Fibroblast of skin of back (primary cell): ENCODE measurements at regions not wholly inside any gene's neighbourhood (a gene's known extent, or its start where the extent isn't known, plus 50 kb on each side); places are given as distances from the start of the nearest gene placed in this dataset.

Experiments used
- DNase-seq: peaks from one replicate; pipeline ENCODE4 v3.0.0-alpha.2; 2013

- no peak for DNase-seq
Measured at GRCh38 chr3:25049304-25049703, 378.8 kb upstream of the RARB start.

DNA sequence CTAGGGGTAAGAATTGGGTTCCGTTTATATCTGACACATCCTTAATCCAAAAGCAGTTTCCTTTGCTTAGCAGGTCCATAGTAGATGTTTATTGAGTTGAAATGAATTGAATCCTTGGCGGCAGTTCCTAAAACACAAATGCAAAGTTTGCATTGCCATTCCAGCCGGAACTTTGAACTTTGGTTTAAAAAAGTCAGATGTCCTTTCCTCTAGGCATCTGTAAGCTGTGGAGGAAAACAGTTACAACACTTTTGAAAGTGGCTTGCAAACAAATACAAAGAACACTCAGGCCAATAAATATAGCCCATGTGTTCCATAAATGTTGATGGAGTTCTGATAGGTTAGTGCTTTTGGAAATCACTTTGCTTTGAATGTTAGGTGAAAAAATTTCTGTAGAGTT, 374.7 kb upstream of the RARB start:
- no peak for DNase-seq

DNA sequence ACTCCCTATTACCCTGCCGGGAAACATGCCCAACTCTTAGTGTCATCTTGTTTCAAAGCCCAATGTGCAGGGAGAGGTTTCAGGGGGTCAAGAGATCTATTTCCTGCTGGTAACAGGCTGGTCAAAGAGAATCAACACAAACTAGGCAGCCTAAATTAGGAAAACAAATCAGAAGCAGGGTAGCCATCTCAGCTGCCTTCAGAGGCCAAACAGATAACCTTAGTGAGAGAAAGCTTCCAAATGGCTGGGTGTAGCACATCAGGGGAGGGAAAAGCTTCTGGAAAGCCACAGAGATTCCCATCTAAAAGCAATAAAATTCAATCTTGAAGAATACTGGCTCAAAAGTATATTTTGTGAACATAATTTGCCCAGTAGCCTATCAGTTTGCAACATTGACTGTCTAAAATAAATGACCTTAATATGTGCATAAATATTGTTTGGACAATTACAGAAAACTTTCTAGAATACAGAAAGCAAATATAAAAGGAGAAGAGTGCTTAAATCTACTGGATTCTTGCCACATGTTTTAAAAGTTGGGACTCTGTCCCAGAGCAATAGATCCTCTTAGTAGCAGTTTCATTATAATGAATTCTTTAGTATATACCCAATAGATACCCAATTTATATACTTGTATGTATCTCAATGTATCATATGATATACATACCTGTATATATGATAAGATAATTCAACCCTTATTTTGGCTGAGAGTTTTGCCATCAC, 371.9 kb upstream of the RARB start:
- no peak for DNase-seq

GRCh38 chr3:25056803-25057351, 371.2 kb upstream of the RARB start:
- no peak for DNase-seq

DNA sequence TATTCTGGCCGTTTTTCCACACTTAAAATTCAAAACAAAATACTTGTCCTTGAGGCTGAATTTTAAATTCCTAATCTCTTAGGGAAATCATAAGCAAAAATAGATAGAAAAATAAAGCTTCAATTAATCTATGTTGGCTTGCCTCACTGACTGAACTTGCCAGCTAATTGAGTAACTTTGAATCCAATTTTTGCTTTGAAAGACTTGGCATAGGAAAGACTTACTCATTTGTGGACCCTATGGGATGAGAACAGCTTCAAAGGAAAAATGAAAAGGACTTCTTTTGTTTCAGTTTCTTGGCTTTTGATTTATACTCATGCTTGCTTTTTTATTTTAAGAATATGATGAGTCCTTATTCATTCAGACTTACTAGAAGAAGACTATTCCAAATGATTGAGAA, 370.7 kb upstream of the RARB start:
- DNase-seq = no peak

GRCh38 chr3:25064681-25065080, 363.4 kb upstream of the RARB start:
- peak; percentile 20 for DNase-seq

DNA sequence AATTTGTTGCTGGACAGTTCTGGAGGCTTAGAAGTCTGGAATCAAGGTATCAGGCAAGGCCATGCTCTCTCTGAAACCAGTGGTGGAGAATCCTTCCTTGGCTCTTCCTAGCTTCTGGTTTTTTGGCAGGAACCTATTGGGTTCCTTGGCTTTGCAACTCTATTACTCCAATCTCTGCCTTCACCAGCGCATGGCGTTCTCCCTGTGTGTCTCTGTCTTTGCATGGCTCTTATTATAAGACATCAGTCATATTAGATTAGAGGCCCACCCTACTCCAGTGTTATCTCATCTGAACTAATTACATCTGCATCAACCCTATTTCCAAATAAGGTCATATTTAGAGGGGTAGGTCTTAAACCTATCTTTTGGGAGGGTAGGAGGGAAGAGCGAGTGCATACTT, 358.1 kb upstream of the RARB start:
- no peak for DNase-seq

DNA sequence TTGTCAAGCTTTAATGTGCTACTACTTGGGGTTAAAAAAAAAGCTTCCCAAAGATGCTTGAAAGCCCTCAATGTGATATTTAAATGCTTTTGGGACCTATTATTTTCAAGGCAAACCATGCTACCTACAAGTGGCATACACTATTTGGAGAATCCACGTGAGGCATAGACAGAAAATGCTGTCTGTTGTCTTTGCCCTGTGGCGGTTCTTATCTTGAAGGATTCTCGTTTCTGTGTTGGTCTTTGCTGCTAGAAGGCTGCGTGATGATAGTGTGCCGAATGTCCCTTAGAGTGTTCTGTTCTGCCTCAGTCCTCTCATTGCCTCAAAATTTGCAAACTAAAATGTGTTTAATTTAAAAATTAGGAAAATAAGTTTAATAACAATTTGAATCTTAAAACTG, 356.2 kb upstream of the RARB start:
- DNase-seq = no peak

DNA sequence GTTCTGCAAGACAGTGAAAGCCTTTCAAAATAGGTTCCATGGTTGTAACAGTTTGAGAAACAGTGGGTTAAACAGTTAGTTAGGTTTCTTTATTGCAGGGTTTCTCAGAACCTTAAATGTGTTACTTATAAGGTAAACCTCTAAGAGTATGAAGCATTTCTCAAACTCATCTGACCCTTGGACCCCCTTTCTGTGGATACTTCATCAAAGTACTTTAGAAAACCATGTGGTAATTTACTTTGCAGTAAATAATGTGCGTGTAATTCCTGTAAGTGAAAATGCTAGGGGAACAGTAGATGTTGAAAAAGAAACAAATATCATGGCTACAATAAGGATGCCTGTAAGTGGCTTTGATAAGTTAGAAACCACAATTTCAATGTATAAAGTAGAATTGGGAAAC, 354.6 kb upstream of the RARB start:
- DNase-seq = no peak

DNA sequence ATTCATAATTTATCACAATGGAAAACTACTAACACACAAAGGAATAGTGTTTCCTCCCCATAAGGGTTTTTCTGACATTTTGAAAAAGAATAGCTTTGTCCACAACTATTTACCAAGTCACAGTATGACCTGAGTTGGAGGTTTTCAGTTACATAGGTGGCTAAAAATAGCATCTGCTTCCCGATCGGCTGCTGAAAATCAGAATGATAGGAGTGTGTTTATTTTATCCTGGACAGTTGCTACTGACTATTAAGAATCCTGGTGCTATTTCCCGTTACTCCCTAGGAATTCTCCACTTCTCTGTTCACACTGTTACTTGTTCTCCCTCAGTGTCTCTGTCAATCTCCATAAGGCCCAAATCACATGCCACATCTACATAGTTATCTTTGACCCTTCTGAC, 353.9 kb upstream of the RARB start:
- DNase-seq = peak; percentile 9

DNA sequence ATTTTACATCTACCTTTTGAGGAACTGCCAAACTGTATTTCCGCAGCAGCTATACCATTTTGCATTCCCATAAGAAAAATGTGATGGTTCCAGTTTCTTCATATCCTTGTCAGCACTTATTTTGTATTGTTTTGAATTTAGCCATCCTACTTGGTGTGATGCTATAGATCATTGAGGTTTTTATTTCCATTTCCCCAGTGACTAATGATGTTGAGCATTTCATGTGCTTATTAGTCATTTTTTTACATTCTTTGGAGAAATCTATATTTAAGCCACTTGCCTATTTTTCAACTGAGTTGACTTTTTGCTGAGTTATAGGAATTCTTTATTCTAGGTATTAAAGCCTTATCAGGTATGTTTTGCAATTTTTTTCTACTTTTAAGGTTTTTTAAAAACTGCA, 347.6 kb upstream of the RARB start:
- peak; percentile 73 for DNase-seq

DNA sequence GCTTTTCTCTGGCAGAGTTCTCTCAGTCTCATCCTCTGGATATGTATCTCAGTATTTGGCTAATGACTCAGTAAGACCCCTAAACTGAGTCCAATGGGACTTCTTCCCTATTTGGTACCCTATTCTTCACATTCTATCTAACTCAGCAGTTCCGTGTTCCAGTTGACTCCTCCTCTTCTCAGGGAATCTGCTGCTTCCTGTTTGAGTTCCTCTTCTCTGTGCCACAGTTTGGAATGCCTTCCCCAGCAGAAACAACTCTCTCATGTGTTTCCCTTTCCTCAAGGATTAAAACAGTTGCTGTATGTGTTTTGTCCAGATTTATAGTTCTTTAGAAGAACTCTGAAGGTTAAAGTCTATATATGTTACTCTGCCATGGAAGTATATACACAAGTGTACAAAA, 344.0 kb upstream of the RARB start:
- DNase-seq = peak; percentile 39

- DNase-seq = no peak
Measured at GRCh38 chr3:25086721-25087120, 341.3 kb upstream of the RARB start.

GRCh38 chr3:25088284-25088683, 339.8 kb upstream of the RARB start:
- peak; percentile 31 for DNase-seq

GRCh38 chr3:25090698-25091453, 337.2 kb upstream of the RARB start:
- peak; percentile 62 for DNase-seq

DNA sequence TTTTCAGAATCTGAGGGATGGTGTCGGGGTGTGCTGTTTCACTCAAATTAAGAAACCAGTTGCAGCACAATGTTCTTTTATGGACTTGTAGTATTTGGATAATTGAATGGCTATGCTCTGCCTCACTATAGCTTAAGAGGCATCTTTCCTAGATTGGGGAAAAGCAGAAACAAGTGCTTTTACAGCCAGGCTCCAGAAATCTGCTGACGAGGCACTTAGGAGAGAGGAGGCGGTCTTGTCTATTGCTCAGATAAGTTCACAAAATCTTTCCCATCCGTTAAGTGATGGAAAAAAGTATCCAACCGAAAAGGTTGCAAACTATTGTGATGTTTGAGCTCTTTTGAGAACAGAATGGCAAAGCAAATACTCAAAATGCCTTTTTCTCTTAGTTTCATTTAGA, 336.1 kb upstream of the RARB start:
- no peak for DNase-seq

DNA sequence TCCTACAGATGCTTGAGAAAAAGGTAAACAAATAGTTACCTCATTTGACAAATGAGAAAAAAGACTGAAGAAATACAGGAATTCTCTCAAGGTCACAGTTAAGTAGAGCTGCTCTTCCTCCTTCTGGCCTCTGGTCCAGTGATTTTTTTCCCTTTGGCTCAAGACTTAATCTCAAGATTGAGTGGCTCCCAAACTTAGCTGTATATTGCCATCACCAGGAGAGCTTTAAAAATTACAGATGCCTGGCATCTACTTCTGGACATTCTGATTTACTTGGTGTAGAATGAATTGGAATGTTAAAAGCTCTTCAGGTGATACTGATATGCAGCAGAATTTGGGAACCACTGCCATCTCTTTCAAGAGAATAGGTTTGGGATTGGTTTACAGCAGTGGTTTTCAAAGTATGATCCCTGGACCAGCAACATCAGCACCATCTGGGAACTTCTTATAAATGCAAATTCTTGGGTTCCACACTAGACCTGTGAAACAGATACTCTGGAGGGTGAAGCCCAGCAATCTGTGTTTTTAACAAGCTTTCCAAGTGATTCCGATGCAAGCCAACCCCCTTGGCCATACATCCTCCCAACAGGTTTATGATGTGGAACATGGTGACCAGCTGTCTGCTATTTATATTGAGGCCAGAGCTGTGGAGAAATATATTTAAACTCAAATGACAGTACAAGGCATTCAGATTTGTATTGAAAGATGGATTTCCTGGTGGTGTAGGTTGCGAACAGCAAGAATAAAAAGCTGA, 333.0 kb upstream of the RARB start:
- peak; percentile 19 for DNase-seq

- no peak for DNase-seq
Measured at GRCh38 chr3:25096536-25096935, 331.5 kb upstream of the RARB start.

DNA sequence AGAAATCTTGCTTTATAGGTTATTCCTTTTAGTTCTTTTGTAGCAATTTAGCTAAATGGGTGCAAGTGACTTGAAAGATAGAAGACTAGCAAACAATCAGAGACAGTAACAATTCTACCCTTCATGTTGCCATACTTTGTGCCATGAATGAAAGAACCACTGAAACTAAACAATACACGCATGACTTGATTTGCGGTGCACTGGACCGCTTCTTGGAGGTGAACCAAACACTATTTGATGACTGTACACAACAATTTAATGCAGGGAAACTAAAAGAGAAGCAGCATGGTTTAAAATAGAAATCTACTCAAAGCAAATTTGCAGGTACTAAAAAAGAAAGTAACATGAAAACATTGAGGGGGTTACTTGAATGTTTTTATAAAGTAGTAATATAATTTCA, 331.0 kb upstream of the RARB start:
- DNase-seq = no peak

DNA sequence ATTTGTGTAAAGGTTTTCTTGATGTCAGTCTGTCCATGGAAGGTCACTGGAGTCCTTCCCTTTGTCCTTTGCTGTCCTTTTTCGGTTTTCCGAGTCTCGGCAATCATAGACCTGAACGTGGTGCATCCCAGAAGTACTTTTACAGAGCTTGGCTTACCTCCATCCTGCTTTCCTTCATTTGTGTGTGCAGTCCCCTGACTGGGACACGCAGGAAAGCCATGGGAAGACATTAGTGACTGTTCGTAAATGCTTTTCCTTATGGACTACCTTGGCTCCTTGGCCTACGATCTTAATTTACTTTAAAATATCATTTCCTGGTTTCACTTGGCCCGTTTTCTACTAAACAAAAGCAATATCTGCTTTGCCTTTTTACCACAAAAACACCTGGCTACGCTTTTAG, 328.4 kb upstream of the RARB start:
- no peak for DNase-seq

DNA sequence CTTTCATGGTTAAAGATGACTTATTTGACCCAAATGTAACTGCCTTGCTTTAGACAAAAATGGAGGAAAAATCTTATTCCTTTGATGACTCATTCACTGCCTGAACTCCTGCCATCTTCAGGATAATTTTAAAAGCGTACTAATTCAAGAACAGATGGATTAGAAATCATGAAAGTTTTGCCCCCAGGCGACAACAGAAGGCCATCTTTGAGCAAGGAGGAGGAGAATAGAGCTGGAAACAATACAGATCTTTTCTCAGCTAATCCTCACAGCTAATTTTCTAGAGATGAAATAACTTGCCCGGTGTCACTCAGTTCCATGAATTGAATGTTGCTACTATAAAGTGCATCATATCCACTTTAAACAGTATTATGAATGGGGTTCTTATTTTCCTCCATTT, 324.7 kb upstream of the RARB start:
- no peak for DNase-seq

DNA sequence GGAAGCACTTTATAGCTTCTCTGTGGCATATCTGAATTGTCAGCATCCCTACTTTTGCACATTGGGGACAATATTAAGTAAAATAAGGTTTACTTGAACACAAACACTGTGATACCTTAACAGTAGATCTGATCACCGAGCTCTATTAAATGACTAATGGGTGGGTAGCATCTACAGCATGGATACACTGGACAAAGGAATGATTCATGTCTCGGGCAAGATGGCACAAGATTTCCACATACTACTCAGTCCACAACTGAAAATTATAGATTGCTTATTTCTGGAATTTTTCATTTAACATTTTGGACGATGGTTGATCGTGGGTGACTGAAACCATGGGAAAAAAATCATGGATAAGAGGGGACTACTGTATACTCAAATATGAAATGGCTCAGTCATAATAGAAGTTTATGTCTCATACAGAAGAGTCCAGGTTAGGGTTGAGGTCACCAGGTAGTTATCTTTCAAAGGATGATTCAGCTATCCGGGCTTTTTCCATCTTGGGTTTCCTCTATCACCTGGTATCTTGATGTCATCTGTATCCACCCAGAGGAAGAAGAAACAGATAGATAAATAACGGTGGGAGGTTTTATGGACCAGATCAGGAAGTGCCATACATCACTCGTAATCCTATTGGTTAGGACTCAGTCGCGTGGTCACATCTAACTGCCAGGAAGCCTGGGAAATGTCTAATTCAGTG, 320.0 kb upstream of the RARB start:
- DNase-seq = no peak

DNA sequence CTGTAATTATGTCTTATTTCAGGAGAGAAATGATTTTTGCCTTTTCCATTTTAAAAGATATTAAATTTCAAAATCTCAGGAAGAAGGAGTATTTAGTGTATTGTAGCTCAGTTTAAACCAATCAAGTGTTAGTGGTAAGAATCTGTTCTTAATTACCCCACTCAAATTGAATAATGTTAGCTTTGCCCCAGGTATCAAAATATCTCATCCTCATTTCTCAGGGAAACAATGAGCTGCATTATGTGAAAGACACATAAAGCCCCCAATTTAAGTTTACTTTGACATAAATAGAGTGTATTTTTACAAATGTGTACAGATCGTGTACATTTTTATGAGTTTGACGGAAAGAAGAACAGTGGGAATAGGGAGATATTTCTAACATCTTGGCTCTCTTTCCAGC, 317.4 kb upstream of the RARB start:
- DNase-seq = no peak
